Urinary bladder (tissue), 3 donors: ENCODE measurements at regions not wholly inside any gene's neighbourhood (a gene's known extent, or its start where the extent isn't known, plus 50 kb on each side); places are given as distances from the start of the nearest gene placed in this dataset.
"Not testable (repeated sequence)": the region's sequence is repeated elsewhere in the genome, so short reads cannot be mapped to it uniquely, and the experiment has no call there.

Experiments
- DNase-seq: peaks from one replicate; pipeline ENCODE4 v3.0.0-alpha.2; 2015; ENCODE audit errors: extremely low spot score
- H3K27ac ChIP-seq: one replicate; pipeline ENCODE4 v1.5.1; 2013; ENCODE audit warnings: low read depth, mild to moderate bottlenecking, moderate library complexity
- H3K36me3 ChIP-seq: one replicate; pipeline ENCODE4 v1.6.1; 2013; ENCODE audit warnings: mild to moderate bottlenecking, moderate library complexity; ENCODE audit not compliant: insufficient read depth
- H3K4me1 ChIP-seq: one replicate; pipeline ENCODE4 v1.6.1; 2013; ENCODE audit warnings: mild to moderate bottlenecking, moderate library complexity; ENCODE audit not compliant: insufficient read depth
- H3K4me3 ChIP-seq: one replicate; pipeline ENCODE4 v1.5.1; 2013; ENCODE audit warnings: low read depth, low read length
- WGBS: extraction: QIAGEN DNeasy Blood & Tissue Kit; methylation state at CpG from one replicate; pipeline ENCODE4 v1.1.7; 2013; 5-methylcytosine and 5-hydroxymethylcytosine counted together
- donor health status: healthy with polysubstance abuse.
- donor health status: healthy.

DNA sequence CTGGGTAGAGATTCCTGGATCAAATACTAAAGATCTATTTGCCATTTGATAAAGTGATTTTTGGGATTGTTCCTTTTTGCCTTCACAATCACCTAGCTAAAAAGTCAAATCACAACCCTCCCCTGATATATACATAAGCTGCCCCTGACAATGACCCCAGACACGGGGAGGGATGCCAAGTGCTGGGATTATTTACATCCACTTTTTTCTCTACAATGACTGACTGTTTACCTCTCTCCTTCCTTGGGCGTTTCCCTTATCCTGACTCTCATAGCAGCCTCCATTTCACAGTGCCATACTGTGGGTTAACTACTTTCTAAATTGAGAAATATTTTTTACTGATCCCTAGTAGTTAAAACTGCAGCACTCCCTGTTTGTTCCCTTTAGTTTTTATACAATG is 150.8 kb upstream of the TMEM170B start:
- DNase-seq = no peak
- Histone ChIP-seq H3K4me1 (peaks cover 1% of the 10 kb centered on the region), H3K27ac (no peak overlapping the region), H3K4me3 (no peak overlapping the region), H3K36me3 (no peaks in the 10 kb centered on the region)
- 30% methylated on average over 2 of the region's 2 CpGs for WGBS

DNA sequence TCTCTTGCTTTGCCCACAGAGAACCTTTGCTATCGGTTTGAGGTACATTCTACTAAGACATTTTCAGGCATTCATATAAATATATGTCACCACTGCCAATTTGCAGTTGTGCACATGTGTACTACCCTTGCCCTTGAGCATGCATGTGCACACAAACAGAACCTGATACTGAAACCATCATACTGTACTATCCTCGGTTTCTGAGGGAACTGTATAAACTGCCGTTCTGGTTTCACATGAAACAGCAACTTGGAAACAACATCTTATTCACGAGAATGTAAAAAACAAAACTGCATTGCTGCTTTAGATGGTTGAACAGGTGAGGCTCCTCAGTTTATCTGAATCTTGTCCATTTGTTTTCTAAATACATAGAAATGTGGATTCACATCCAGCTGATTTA is 151.2 kb upstream of the TMEM170B start:
- no peaks in the 10 kb centered on the region for H3K36me3 ChIP-seq
- peaks cover 1% of the 10 kb centered on the region for H3K4me1 ChIP-seq
- no peak for DNase-seq
- H3K27ac ChIP-seq = no peak overlapping the region
- H3K4me3 ChIP-seq = no peak overlapping the region
- WGBS = 65% methylated on average over 4 of the region's 4 CpGs

DNA sequence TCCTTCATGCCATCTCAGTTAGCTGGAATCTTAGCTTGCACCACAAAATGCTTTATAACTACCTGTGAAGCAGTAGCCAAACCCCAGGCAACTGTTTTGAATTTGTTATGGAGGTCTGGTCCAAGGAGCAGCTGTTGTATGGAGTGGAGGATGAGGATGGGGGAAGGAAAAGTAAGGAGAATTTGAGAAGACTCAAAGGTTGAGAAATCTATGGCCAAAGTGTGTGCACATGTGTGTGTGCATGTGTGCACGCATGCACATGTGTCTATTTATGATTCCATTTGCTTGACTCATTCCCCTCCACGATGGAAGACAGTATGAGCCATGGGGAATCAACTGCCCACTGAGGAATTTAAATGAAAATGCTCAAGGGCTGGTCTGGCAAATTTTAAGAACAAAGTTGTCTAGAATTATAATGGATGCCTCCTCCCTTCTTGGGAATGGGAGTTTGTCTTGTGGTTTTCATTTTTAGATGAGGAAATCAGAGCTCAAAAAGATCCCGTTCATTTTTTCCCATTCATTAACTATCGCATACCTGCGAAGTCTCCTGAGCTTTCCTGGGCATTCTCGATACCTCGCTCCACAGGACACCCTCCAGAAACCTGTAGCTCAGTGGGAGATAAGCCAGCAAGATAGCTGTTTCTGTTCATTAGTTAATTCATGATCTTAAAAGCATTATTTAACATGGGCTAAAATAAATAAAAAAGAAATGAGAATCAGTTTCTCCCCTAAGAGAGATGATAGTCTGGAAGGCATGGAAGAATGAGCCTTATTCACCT is 152.3 kb upstream of the NEDD9 start:
- 79% methylated on average over 7 of the region's 7 CpGs for WGBS
- Histone ChIP-seq H3K27ac (no peak overlapping the region), H3K4me3 (no peak overlapping the region), H3K36me3 (no peaks in the 10 kb centered on the region), H3K4me1 (peaks cover 1% of the 10 kb centered on the region)
- no peak for DNase-seq

DNA sequence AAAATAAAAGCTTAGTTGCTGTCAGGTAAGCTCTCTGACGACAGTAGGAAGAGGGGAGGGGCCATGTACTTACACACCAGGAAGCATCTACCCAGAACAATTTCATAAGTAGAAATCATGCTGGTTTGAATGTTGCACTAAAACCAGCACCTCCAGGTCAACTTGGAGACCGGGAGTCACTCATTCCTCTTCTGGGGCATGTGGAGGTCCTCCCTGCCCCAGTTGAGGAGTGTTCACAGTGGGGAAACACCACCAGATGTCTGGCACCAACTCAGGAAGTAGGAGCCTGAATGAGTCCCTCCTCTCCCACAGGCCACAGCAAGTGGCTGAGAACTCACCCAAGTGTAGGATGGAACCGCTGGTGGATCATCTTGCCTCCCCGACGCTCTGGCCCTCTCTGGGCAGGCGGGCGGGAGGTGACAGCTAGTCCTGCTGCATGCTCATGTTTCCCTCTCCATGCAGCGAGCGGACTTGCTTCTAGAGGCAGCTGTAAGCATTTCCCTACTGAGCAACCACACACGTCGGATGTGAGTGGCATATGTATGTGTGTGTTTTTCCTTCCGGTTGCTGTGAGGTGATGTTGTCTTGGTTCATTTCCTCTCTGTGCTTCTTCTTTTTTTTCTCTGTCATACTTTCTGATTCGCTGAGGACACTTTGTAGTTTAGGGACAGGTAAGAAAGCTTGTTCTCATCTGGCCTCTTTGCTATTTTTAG is 149.5 kb upstream of the NEDD9 start:
- Histone ChIP-seq H3K27ac (no peak overlapping the region), H3K36me3 (no peaks in the 10 kb centered on the region), H3K4me3 (no peak overlapping the region), H3K4me1 (peaks cover 1% of the 10 kb centered on the region)
- no peak for DNase-seq
- 83% methylated on average over 13 of the region's 13 CpGs for WGBS

- Histone ChIP-seq H3K4me3 (no peak overlapping the region), H3K4me1 (peaks cover 1% of the 10 kb centered on the region), H3K27ac (no peak overlapping the region), H3K36me3 (no peaks in the 10 kb centered on the region)
- 88% methylated on average over 12 of the region's 12 CpGs for WGBS
- no peak for DNase-seq
Observed at GRCh38 chr6:11380969-11381744, 148.7 kb upstream of the NEDD9 start.

GRCh38 chr6:11380549-11380948 is 148.1 kb upstream of the NEDD9 start:
- H3K27ac ChIP-seq = no peak overlapping the region
- H3K4me3 ChIP-seq = no peak overlapping the region
- H3K4me1 ChIP-seq = peaks cover 1% of the 10 kb centered on the region
- WGBS = 65% methylated on average over 7 of the region's 7 CpGs
- no peaks in the 10 kb centered on the region for H3K36me3 ChIP-seq
- no peak for DNase-seq

DNA sequence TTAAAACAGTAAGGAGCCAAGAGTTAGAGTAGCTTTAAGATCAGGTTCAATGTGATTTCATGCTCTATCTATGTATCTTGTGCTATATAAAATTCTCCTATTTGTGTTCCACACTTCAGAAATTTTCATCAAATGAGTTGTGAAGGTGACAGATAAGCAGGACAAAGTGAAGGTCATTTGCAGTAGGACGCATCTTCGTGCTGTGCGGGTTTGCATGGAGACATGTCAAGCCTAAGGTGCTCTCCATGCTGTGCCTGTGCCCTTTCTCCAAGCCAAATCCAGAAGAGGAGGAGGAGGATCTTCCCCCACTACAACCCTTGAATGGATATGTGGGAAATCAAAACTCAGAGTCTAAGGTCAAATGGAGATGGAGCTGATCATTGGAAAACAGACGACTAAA is 147.3 kb upstream of the NEDD9 start:
- Histone ChIP-seq H3K4me3 (no peak overlapping the region), H3K36me3 (no peaks in the 10 kb centered on the region), H3K4me1 (peaks cover 1% of the 10 kb centered on the region), H3K27ac (no peak overlapping the region)
- no peak for DNase-seq
- 97% methylated on average over 4 of the region's 4 CpGs for WGBS

- no peak overlapping the region for H3K27ac ChIP-seq
- H3K36me3 ChIP-seq = no peaks in the 10 kb centered on the region
- WGBS = 84% methylated on average over 4 of the region's 4 CpGs
- H3K4me3 ChIP-seq = no peak overlapping the region
- no peak for DNase-seq
- peaks cover 3% of the 10 kb centered on the region for H3K4me1 ChIP-seq
Observed at GRCh38 chr6:11378639-11379038, 146.2 kb upstream of the NEDD9 start.

DNA sequence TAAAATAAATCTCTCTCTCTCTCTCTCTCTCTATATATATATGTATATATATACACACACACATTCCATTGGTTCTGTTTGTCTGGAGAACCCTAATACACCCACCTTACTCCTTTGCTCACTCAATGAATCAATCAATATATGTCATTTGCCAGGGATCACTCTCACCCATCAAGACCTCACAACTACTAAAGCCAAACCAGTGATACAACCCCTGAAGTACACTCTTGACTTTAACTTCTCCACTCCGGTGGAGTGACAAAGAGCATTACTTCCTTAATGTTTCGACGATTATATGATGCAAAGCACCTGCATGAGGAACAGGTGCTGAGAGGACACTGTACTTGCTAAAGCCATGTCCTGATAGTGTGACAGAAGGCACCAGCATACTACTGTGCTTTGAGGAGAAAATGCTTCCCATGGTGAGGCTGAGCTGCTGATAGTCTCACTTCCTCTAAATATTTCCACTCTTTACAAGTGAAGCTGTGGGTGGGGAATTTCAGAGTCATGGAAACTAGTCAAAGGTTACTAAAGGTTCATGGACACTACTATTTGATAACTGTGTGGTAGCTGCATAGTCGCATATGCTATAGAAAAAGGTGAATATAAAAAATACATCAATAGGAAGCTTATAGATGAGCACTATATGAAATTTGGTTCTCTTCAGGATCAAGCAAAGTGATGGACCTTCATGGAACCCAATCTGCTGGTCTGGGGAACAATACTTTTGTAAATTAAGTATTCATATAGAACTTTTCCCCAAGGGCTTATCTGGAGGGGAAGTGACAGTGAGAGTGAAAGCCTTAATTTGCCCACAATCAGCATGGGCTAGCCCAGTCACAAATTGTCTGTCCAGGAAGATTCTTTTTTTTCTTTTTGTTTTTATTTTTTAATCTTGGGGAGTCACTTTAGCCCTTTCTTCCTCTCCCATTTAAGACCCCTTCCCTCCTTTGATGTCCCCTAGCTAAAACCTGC is 141.9 kb upstream of the NEDD9 start:
- DNase-seq = no peak
- peaks cover 2% of the 10 kb centered on the region for H3K4me1 ChIP-seq
- H3K36me3 ChIP-seq = no peaks in the 10 kb centered on the region
- H3K27ac ChIP-seq = no peak overlapping the region
- H3K4me3 ChIP-seq = no peak overlapping the region
- WGBS = 85% methylated on average over 4 of the region's 4 CpGs

DNA sequence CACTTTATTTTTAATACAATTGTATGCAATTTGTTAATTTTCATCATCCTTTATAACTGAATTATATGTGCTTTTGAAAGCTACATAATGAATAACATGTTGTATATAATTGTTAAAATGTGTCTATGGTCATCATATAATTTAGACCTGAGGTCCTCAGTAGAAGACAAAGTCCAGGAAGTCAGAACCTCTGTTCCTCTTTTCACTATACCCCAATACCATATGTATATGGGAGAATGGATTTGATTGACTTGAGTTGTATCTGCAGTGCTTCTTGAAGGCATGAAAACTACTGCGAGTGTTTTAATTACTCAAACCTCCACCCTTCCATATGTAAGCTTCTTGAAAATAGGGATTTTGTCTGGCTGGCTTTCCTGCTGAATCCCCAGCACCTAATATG is 140.7 kb upstream of the NEDD9 start:
- no peak for DNase-seq
- H3K4me3 ChIP-seq = no peak overlapping the region
- no peaks in the 10 kb centered on the region for H3K36me3 ChIP-seq
- no peak overlapping the region for H3K27ac ChIP-seq
- WGBS = 99% methylated on average over 1 of the region's 1 CpG
- peaks cover 2% of the 10 kb centered on the region for H3K4me1 ChIP-seq

DNA sequence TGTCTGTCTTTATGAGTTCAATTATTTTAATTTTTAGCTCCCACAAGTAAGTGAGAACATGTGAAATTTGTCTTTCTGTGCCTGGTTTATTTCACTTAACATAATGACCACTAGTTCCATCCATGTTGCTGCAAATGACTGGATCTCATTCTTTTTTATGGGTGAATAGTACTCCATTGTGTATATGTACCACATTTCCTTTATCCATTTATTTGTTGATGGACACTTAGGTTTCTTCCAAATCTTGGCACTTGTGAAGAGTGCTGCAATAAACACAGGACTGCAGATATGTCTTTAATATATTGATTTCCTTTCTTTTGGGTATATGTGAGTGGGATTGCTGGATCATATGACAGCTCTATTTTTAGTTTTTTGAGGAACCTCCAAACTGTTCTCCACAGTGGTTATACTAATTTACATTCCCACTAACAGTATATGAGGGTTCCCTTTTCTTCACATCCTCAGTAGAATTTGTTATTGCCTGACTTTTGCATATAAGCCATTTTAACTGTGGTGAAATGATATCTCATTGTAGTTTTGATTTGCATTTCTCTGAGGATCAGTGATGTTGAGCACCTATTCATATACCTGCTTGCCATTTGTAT is 139.8 kb upstream of the NEDD9 start:
- H3K36me3 ChIP-seq, H3K4me3 ChIP-seq, DNase-seq, H3K4me1 ChIP-seq, H3K27ac ChIP-seq: not testable (repeated sequence)

DNA sequence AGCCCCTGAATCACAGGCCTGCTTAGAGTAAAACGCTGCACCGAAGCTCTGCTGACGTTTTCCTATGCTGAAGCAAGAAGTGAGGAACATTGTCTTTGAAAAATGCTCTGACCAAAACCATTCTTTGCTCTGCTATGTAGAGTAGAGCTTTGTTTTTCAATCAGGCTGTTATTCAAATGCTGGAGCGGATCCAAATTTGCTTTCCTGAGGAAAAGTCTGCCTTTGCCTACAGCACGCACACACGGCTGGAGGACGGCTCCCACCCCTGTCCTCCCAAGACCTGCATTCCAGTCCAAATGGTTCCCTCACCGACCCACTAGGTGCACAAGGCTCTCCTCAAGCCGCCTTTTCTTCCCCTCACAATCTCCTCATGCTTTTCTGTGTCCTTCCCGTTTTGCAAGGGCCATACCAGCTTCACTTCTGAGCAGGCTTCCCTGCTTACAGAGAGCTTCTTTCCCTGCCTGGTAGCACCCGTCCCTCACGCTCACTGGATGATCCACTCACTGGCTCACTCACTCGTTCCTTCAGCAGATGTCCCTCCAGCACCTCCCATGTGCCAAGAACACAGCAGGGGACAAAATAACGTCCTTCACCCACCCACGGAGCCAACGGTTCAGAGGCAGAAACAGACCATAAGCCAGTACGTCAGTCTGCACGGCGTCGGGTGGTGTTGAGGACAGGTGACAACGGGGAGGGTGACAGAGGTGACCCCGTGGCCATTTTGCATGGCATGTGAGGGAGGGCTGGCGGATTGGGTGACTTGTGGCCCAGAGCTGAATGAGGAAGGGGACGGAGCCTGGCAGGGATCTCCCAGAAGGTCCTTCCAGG is 137.9 kb upstream of the NEDD9 start:
- 85% methylated on average over 24 of the region's 24 CpGs for WGBS
- no peak overlapping the region for H3K4me3 ChIP-seq
- no peaks in the 10 kb centered on the region for H3K36me3 ChIP-seq
- H3K27ac ChIP-seq = no peak overlapping the region
- no peak for DNase-seq
- peaks cover 2% of the 10 kb centered on the region for H3K4me1 ChIP-seq
